Calu3 (cell line): ENCODE measurements at regions not wholly inside any gene's neighbourhood (a gene's known extent, or its start where the extent isn't known, plus 50 kb on each side); places are given as distances from the start of the nearest gene placed in this dataset.

ENCODE experiments used
- BruUV-seq: library from RNA; stranded (reverse); fragments of 400-500 nt; replicated peaks from 2 replicates; lab custom pipeline; 2021; lab: Mats Ljungman, UMichigan
- CTCF ChIA-PET: fragments of 300-600 bp; sonication (Branson Sonifier 250); formaldehyde crosslinking; loops from one replicate; lab custom pipeline; 2022; ENCODE audit warnings: antibody characterized with exemption; lab: Charles Lee
- DNase-seq: peaks from one replicate; pipeline ENCODE4 v3.0.0; 2022
- H3K27ac Mint-ChIP-seq: one replicate; pipeline ENCODE4 v1.8.0; 2022; ENCODE audit warnings: mixed read lengths; ENCODE audit not compliant: unreplicated experiment
- H3K27me3 Mint-ChIP-seq: one replicate; pipeline ENCODE4 v1.8.0; 2022; ENCODE audit warnings: mixed read lengths; ENCODE audit not compliant: unreplicated experiment
- H3K36me3 Mint-ChIP-seq: one replicate; pipeline ENCODE4 v1.8.0; 2022; ENCODE audit warnings: mild to moderate bottlenecking, moderate library complexity, mixed read lengths; ENCODE audit not compliant: insufficient read depth, unreplicated experiment
- H3K4me1 Mint-ChIP-seq: one replicate; pipeline ENCODE4 v1.8.0; 2022; ENCODE audit warnings: mild to moderate bottlenecking, low read depth, mixed read lengths; ENCODE audit not compliant: unreplicated experiment
- H3K4me3 Mint-ChIP-seq: one replicate; pipeline ENCODE4 v1.8.0; 2022; ENCODE audit warnings: mild to moderate bottlenecking, low read depth, moderate library complexity, mixed read lengths; ENCODE audit not compliant: unreplicated experiment
- H3K9me3 Mint-ChIP-seq: one replicate; pipeline ENCODE4 v1.8.0; 2022; ENCODE audit warnings: low read depth, mixed read lengths; ENCODE audit not compliant: unreplicated experiment
- intact Hi-C: fragments of 100-400 bp; cut with micrococcal nuclease; formaldehyde crosslinking; loops from one replicate; pipeline ENCODE4 v1.10.0; 2022; ENCODE audit not compliant: unreplicated experiment
- TF ChIP-seq, protein P1 (sequence below): fragments of 200-600 bp; IDR thresholded peaks from one replicate; pipeline ENCODE4 v1.8.0; 2022; ENCODE audit warnings: antibody characterized with exemption; ENCODE audit not compliant: unreplicated experiment

DNA sequence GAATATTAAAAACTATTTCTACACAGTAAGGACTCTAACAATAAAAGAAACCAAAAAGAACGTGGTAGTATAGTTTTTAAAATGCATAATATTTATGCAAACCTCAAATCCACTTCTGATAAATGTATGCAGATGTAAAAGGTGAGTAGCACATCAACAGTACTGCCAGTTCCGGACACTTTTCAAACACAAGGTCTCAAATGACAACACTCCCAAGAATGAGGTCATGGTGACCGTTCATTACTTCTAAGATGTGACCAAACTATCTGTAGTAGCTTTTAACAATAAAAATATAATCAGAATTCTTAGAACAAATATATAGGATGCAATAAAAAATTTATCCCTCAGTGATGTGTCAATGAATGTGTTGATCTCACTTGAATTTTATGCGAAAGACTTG is 238.7 kb upstream of the NREP start:
- CTCF ChIA-PET: no interaction called here
- intact Hi-C loops: no loop called here

DNA sequence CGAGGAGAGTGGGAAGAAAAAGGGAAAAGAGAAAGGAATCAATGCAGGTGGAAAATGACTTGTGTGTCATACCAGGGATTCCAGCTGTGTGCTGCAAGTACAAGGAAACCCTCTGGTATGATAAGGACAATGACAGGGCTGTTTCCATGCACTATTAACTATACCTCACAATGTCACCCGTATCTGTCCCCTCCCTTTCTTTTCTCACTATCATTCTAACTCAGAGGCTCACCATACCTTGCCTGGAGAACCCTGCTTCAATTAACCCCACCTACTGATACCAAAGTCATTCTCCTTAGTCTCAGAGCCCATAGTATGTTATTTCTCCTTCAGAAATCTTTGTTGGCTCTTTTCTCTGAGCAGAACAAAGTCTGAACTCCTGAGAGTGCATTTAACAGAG is 236.2 kb upstream of the NREP start:
- H3K9me3 Mint-ChIP-seq: peaks cover 6% of the 10 kb centered on the region
- TF ChIP-seq, protein P1, sequence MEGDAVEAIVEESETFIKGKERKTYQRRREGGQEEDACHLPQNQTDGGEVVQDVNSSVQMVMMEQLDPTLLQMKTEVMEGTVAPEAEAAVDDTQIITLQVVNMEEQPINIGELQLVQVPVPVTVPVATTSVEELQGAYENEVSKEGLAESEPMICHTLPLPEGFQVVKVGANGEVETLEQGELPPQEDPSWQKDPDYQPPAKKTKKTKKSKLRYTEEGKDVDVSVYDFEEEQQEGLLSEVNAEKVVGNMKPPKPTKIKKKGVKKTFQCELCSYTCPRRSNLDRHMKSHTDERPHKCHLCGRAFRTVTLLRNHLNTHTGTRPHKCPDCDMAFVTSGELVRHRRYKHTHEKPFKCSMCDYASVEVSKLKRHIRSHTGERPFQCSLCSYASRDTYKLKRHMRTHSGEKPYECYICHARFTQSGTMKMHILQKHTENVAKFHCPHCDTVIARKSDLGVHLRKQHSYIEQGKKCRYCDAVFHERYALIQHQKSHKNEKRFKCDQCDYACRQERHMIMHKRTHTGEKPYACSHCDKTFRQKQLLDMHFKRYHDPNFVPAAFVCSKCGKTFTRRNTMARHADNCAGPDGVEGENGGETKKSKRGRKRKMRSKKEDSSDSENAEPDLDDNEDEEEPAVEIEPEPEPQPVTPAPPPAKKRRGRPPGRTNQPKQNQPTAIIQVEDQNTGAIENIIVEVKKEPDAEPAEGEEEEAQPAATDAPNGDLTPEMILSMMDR: no peak
- DNase-seq: no peak
- no TSS peak for BruUV-seq
- intact Hi-C loops: no loop called here
- H3K36me3 Mint-ChIP-seq: no peaks in the 10 kb centered on the region
- H3K4me1 Mint-ChIP-seq: no peaks in the 10 kb centered on the region
- H3K27me3 Mint-ChIP-seq: no peaks in the 10 kb centered on the region
- no peak overlapping the region for H3K4me3 Mint-ChIP-seq
- CTCF ChIA-PET: no interaction called here
- H3K27ac Mint-ChIP-seq: no peak overlapping the region

More for the DNA sequence above, 238.7 kb upstream of the NREP start:
- TF ChIP-seq, protein P1: no peak
- H3K36me3 Mint-ChIP-seq: no peaks in the 10 kb centered on the region
- H3K4me3 Mint-ChIP-seq: no peak overlapping the region
- H3K4me1 Mint-ChIP-seq: no peaks in the 10 kb centered on the region
- H3K9me3 Mint-ChIP-seq: peaks cover 3% of the 10 kb centered on the region
- BruUV-seq: no TSS peak
- no peak for DNase-seq
- no peaks in the 10 kb centered on the region for H3K27me3 Mint-ChIP-seq
- H3K27ac Mint-ChIP-seq: no peak overlapping the region

DNA sequence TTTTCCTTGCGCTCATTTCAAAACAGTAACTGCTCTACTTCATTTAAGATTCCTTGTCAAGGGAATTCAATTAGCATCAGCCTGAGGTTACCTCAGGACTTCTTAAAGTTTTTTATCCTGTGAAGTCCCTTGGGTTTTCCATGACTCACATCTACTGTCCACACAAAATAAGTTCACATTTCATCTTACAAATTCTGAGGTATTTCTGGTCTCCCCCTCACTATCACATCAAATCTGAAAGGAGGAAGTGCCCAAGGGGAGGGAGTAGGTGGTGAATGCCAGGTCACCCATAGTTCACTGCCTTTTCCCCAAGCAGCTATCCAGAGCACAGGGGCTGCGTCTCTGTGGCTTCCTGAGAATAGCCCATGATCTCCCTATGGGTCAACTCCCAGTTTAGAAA is 227.1 kb upstream of the NREP start:
- H3K36me3 Mint-ChIP-seq: no peaks in the 10 kb centered on the region
- no TSS peak for BruUV-seq
- H3K9me3 Mint-ChIP-seq: peaks cover 2% of the 10 kb centered on the region
- intact Hi-C loops: no loop called here
- TF ChIP-seq, protein P1: no peak
- DNase-seq: peak; percentile 10
- no peaks in the 10 kb centered on the region for H3K27me3 Mint-ChIP-seq
- CTCF ChIA-PET: no interaction called here
- H3K4me3 Mint-ChIP-seq: no peak overlapping the region
- peaks cover 8% of the 10 kb centered on the region for H3K4me1 Mint-ChIP-seq
- no peak overlapping the region for H3K27ac Mint-ChIP-seq

DNA sequence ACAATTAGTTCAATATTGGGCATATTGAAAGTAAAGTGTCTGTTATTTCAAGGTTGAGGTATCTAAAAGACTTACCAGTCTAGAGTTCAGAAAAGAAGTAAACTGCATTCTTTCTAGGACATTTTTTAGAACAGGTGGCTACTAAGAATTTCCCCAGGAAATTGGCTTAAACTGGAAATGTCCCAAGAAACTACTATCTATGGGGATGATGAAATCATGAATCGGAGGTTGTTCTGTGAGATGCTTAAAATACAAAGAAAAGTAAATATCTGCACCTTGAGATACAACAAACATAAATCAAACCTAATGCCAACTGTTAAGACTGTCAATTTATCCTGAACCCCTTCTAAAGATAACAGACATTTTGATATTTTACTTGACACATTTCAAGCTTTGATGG is 226.5 kb upstream of the NREP start:
- Mint-ChIP-seq H3K4me1 (peaks cover 8% of the 10 kb centered on the region), H3K27me3 (no peaks in the 10 kb centered on the region), H3K9me3 (peaks cover 2% of the 10 kb centered on the region), H3K36me3 (no peaks in the 10 kb centered on the region), H3K4me3 (no peak overlapping the region), H3K27ac (no peak overlapping the region)
- TF ChIP-seq, protein P1: no peak
- no peak for DNase-seq
- intact Hi-C loops: no loop called here
- no TSS peak for BruUV-seq
- CTCF ChIA-PET: no interaction called here
